SK-N-SH (cell line): ENCODE measurements at regions not wholly inside any gene's neighbourhood (a gene's known extent, or its start where the extent isn't known, plus 50 kb on each side); places are given as distances from the start of the nearest gene placed in this dataset.

Experiments used
- CTCF ChIP-seq: fragments of 200-600 bp; sonication (generic); IDR thresholded peaks from 2 replicates; pipeline ENCODE4 v1.6.1; 2017; ENCODE audit warnings: antibody characterized with exemption, mild to moderate bottlenecking, moderate library complexity
- EZH2phosphoT487 ChIP-seq: fragments of 200-600 bp; sonication (generic); IDR thresholded peaks from 2 replicates; pipeline ENCODE4 v1.6.1; 2017; ENCODE audit warnings: low read depth, mixed run types, mild to moderate bottlenecking, antibody characterized with exemption, moderate library complexity, borderline replicate concordance
- JUND ChIP-seq: IDR thresholded peaks from 2 replicates; pipeline ENCODE4 v1.4.0; 2012
- POLR2AphosphoS5 ChIP-seq: IDR thresholded peaks from 2 replicates; pipeline ENCODE4 v1.6.1; 2012; ENCODE audit warnings: low read depth, low read length
- SMC3 ChIP-seq: IDR thresholded peaks from 2 replicates; pipeline ENCODE4 v1.6.1; 2012; ENCODE audit warnings: low read depth, low read length, improper control_type of control experiment
- USF1 ChIP-seq: IDR thresholded peaks from 2 replicates; pipeline ENCODE4 v1.4.0; 2012; ENCODE audit warnings: low read depth, borderline replicate concordance
- YY1 ChIP-seq: IDR thresholded peaks from 2 replicates; pipeline ENCODE4 v1.4.0; 2012; ENCODE audit warnings: low read depth, mild to moderate bottlenecking
- ZBTB33 ChIP-seq: IDR thresholded peaks from 2 replicates; pipeline ENCODE4 v1.4.0; 2012; ENCODE audit warnings: low read depth, borderline replicate concordance

GRCh38 chr13:53150568-53150967, 122.0 kb downstream of the OLFM4 start:
- TF ChIP-seq CTCF (no peak), JUND (no peak), SMC3 (no peak), POLR2AphosphoS5 (no peak), YY1 (no peak), USF1 (no peak), EZH2phosphoT487 (no peak), ZBTB33 (no peak)
